Hematopoietic multipotent progenitor cell treated with erythropoietin and hydrocortisone succinate and interleukin-3 and kit ligand, for 6 days (in vitro differentiated cells): ENCODE measurements at regions not wholly inside any gene's neighbourhood (a gene's known extent, or its start where the extent isn't known, plus 50 kb on each side); places are given as distances from the start of the nearest gene placed in this dataset.
"Not testable (repeated sequence)": the region's sequence is repeated elsewhere in the genome, so short reads cannot be mapped to it uniquely, and the experiment has no call there.

Experiments
- DNase-seq: peaks from one replicate; pipeline ENCODE4 v3.0.0-alpha.2; 2015

DNA sequence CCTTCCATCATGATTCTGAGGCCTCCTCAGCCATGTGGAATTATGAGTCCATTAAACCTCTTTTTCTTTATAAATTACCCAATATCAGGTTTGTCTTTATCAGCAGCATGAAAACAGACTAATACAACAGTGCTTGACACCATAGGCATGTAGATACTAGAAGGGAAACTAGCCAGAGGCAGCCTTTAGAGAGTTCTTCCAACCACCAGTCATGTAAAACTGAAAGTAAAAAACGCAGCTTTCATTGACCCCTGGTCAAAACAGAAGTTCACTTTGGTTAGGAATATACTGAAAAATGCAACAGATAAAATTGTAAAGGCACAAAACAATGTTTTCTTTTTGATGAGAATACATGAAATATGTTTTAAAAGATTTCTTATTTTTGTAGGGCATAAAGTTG, 122.8 kb upstream of the L3MBTL4 start:
- DNase-seq, result no peak

GRCh38 chr18:6541131-6541679, 126.5 kb upstream of the L3MBTL4 start:
- DNase-seq, result not testable (repeated sequence)

DNA sequence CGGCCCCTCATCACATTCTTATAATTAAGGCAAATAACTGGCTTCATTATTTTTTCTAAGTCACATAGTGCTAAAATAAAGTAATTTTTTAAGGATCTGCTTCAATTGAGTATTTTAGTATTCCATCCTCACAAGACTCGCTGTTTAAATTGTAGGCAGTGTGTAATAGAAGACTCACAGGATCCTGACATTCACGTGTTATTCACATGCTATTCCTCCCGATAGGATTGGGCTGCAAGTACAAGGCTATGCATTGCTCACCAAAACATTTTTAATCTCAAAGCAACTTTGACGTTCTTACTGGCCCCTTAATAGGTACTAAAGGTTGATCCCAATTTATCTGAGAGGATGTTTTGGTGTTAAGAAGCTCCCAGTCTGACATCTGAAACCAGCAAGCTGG, 127.6 kb upstream of the L3MBTL4 start:
- no peak for DNase-seq

GRCh38 chr18:6543330-6543908, 128.7 kb upstream of the L3MBTL4 start:
- DNase-seq, result peak; percentile 52

GRCh38 chr18:6546229-6546628, 131.5 kb upstream of the L3MBTL4 start:
- DNase-seq, result no peak

DNA sequence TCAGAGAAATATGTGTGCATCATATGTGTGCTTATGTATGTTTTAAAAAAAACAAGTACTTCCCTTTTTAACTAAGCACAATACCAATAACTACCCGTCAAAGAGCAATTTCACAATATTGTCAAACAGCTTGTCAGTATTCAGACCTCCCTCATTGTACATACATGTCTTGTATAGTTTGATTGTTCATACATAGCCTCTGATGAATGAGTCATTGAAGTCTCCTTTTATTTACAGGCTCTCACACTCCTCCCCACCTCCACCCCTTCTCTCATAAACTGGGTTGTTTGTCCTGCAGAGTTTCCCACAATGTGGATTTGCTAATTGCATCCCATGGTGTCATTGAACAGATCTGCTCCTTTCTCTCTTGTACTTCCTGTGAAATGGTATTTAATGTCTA, 132.8 kb upstream of the L3MBTL4 start:
- no peak for DNase-seq

DNA sequence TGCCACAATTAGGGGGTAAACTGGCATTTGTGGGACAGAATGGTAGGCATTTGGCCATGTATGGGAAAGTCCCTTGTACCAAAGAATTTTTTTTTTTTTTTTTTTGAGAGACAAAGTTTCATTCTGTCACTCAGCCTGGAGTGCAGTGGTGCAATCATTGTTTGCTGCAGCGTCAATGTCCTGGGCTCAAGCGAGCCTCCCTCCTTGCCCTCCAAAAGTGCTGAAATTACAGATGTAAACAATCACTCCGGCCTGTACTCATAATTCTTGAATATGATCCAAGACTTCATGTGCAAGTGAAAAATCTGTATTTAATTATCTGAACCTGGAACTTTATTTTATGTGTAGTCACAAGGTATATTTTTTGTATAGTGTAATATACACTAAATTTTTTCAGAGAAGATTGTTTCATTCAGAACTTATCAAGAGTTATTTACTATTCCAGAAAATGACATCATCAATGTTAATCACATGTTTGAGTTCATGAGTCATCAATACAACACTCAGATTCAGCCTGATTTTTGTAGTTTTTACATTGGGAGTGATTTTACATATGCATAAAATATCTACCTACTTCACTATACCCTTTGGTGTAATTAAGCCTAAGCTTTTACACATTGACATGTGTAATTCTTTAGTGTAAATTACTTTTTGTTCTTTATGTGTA, 138.7 kb upstream of the L3MBTL4 start:
- DNase-seq, result no peak

- DNase-seq, result no peak
Observed at GRCh38 chr18:6557057-6557769, 142.5 kb upstream of the L3MBTL4 start.

DNA sequence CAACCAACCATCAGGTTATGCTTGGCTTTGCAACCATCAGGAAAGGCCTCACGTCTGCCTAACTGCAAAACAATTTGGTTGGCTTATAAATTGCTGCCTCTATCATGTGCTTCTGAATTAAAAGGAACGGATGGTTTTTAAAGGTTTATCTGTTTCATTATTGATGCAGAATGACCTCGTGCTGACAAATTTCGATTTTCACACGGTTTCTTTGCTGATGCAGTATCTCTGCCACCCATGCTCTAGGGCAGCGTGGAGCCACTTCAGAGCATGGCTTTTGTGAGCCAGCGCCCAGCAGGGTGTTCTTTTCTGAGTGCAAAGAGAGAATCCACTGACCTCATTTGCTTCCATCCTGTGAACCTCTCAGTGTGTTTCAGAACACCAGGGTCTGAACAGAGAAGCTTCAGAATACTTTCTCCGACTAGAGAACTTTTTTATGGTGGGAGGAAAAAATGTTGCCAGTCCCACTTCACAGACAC, 143.1 kb upstream of the L3MBTL4 start:
- no peak for DNase-seq

DNA sequence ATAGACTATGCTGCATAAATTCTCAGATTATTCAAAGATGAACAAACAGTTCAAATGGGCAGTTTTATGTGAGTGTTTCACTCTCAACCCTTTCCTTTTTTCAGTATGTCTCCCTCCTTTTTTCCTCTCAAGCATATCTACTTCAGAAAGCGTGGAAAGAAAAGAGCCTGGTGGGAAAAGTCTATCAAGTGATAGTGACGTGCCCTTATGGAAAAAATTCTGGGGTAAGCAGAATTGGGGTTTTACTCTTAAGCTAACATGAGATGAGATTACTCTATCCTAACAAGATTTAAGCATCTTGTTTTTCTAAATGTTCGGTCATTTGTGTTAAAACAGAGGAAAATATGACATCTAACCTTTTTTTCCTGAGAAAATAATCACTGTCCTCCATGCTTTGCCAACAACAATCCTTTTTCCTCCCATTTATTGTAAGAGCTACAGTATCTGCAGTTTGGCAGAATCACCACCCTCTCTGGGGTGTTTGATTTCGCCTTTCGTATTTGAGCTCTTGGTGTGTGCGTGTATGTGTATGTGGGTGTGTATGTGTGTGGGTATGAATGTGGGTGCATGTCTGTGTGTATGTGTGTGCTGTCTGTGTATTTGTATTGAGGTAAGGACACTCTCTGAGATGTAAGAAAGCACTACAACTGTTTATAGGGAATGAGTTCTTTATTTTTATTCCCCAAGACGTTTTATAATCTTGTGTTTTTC, 143.9 kb upstream of the L3MBTL4 start:
- no peak for DNase-seq

DNA sequence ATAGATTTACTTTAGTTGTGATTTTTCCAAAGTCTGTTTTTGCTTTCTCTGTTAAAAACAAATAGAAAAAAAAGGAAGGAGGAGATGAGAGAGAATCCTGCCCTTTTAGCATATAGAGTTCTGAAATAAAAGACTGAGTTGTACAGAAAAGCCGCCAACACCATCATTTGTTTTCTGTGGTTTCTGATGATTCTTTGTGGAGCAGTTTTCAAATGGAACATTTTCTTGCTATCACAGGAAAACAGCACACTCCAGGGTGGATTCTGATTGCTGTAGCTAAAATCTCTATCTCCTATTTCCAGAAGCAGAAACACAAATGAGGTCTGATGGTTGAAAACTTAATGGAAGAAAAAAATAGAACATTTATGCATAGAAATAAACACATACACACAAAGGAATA, 144.6 kb upstream of the L3MBTL4 start:
- no peak for DNase-seq

DNA sequence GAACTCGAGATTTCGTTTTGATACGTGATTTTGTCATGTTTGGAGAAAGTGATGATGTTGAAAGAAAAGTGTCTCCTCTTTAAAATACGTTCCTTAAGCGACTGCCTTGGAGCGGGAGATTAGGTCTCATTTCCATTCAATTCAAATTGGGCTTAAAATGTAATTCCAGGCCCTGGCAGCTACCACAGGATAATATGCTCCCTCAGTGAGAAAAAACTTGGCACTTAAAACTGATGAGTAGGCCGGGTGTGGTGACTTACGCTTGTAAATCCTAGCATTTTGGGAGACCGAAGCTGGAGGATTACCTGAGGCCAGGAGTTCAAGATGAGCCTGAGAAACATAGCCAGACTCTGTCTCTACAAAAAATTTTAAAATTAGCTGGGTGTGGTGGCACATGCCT, 146.3 kb upstream of the L3MBTL4 start:
- no peak for DNase-seq

DNA sequence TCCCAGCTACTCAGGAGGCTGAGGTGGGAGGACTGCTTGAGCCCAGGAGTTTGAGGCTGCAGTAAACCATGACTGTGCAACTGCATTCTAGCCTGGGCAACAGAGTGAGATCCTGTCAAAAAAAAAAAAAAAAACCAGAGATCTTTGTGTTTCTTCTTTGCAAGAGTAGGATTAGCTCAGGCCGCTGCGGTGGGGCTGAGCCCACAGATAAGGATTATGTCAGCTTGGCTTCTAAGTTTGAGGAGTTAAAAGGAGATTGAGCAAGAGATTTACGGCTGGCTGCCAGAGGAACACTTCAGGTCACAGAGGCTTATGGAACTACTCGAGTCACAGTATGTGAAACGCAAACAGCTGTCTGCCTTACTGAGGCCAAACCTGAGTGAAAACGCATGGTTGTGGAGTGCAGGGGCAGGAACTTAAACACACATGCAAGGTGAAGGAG, 146.7 kb upstream of the L3MBTL4 start:
- DNase-seq, result peak; percentile 41

DNA sequence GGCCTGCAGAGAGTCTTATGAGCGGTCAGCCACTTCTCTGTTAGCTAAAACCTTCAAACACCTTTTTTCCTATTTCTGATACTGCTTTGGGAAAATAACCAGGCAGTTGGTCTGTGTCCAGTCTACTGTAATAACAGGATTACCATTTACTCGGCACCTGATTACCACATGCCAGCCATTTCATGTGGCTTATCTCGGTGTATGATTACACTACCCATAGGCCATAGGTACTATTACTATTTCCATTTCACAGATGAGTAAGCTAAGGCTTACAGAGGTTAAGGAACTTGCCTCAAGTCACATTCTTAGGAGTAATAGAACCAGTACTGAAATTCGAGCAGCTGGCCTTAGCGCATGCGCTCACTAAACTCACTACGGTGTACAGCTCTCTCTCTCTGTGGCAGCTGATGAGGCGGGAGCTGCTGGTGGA, 147.2 kb upstream of the L3MBTL4 start:
- no peak for DNase-seq

DNA sequence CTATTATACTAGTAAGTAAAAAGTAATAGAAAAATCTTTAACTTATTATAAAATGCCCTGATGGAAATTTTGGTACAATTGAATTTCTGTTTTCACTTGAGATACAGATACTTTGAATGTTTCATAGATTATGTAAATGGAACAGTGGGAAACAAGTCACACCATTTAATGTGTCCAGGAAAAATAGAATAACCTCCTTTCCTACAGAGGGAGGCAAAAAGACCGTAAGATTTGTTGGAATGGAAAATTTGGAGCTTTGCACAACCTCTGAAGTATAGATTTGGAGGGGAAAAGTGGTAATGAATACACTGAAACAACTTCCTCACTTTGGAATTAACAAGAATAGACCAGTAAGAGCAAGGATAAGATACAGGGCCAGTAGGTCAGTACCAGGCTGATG, 149.2 kb upstream of the L3MBTL4 start:
- no peak for DNase-seq

DNA sequence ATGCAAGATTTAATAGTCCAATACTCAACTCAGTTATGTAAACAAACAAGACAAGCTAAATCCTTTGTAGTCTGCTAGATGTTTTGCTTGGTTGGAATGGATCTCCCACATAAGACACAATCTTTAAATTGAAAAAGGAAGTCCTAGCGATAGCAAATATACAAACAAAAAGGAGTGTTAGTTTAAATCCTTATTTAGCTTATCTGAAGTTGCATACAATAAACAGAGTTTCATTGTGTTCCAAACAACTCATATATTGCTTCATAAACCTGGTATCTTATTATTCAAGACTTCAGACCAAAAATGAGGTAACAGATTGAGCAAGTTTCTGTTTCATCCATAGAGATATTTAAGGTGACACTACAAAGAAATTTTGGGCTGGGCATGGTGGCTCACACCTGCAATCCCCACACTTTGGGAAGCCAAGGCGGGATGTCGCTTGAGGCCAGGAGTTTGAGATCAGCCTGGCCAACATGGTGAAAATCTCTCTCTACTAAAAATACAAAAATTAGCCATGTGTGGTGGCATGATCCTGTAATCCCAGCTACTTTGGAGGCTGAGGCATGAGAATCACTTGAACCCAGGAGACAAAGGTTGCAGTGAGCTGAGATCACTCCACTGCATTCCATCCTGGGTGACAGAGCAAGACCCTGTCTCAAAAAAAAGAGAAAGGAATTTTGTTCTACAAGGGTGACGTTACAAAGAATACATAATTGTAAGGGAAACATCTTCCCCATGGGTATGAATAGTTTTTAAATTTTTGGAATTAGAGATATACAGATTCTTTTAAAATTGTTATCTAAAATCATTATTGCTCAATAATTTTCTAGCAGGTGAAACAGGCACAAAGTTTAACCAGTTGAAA, 150.5 kb upstream of the L3MBTL4 start:
- DNase-seq, result no peak

- no peak for DNase-seq
Observed at GRCh38 chr18:6565815-6566081, 151.0 kb upstream of the L3MBTL4 start.

DNA sequence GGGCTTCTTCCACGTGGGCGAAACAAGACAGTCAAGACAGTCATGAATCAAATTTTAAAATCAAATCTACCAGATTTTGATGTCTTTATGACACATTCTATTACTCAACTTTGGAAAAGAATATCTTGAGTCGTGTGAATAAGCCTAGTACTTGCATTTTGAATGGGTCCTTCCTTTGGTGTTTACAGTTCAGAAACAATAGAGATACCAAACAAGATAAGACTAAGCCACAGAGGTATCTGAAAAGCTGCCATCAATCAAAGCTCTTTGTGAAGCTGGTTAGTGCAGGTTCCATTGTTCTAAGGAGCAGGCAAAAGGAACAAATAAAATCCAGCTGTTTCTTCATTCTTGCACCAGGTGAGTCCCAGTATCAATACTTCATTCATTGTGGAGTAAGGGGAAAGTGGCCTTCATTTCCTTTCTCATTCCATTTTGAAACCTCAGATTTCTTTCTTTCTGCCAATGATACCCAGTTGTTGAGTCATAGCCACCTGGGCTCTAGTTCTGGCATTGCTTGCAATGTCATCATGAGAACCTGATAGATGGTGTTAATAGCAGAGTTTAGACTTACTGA, 151.7 kb upstream of the L3MBTL4 start:
- no peak for DNase-seq

DNA sequence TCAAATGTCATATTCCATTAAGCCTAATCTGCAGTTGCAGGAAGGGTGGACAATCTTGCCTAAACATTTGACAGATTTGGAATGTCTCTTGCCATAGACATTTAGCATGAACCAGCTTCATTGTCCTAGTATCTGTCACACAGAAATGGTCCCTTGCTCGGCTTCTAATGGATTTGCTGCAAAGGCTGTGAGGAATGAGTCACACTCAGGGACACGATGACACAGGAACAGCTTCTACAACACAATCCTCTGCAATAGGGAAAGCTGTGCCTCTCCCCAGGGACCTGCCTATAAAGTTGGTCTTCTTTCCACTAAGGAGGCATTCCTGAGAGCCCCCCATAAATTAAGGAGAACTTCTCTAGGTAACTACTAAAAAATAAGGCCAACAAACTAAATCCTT, 155.1 kb upstream of the L3MBTL4 start:
- DNase-seq, result no peak

DNA sequence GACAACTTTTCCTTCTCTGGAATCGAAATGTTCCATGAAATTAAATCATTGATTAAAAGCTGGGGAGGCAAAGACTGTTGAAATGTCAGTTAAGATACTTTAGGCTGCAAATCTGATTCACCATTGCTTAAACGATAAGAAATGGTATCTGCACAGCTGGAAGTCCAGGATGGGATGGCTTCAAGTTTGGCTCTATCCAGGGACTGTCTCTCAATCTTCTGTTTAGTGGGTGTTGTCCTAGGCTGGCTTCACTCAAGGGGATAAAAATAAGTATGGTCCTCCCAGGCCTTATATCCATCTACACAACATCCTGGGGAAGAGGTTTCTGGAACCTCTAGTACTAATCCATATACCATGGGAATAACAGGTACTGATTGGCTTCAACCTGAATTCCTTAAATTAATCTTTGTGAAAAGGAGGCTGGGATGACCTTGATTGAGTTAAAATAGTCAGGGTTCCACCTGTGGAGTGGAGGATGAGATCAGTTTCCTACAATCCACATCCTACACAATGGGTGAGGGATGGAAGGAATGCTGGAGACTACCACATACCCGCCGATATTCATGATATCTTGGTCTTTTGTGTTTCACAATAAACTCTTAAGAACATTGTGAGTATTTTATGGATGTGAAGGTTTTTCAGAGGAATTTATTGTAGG, 156.0 kb upstream of the L3MBTL4 start:
- DNase-seq, result no peak

DNA sequence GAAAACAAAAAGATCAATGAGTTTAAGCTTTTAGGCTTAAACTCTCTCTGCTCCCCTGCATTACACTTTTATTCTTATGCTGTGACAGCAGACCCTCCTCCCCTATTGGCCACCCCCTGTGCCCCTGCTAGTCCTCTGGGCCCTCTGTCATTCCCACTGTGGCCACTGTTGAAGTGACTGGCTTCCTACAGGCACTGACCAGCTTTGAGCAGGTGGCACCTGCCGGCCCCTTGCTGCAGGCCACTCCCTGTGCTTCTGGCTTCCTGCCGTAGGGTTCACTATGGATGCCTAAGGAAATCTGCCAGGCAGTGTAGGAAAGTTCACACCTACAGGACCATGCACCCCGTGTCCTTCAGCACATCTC, 156.5 kb upstream of the L3MBTL4 start:
- DNase-seq, result no peak

GRCh38 chr18:6572192-6572591, 157.3 kb upstream of the ARHGAP28 start:
- not testable (repeated sequence) for DNase-seq
